ENCODE measurements at regions not wholly inside any gene's neighbourhood (a gene's known extent, or its start where the extent isn't known, plus 50 kb on each side); places are given as distances from the start of the nearest gene placed in this dataset.
"Not testable (repeated sequence)": the region's sequence is repeated elsewhere in the genome, so short reads cannot be mapped to it uniquely, and the experiment has no call there.

DNA sequence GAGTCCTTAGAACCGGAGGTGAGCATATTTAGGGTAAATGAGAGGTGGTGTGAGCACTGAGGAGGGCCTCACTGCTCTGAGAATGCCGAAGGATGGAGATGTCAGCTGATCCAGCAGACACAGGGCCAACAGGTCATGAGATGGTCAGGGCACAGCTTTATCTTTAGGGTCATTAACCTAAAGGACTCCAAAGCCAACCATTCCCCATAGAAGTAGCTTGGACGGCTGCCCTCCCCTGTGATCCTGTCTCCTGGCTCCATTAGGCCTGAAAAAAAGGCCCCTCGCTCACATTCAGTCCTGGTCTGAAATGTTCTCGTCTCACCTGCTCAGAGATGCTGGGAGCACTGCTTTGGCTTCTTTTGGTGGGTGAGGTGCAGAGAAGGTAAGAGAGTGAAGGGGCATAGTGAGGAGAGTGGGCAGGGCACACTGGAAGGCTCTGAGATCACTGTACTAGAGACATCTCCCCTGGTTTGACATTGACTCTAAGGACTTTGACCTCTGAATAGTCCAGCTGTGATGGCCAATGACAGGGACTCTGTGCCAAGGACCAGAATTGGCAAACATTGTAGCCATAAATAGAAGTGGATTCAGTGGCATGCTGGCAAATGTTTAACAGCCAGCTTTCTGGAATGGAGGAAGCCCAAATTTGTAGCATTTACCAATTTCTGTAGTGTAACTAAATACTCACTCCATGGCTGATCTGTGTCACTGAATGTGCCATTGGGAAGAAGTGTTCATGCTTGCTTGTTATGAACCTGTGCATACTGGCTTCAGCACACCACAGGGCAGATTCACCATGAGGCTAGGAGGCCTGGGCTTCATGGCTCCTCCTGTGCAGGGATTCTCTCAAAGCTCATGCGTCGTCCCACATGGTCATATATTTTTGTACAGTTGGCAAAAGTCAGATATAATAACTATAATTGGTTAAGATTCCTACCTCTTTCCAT is 76.2 kb upstream of the MRPS22 start:
- DNase-seq (ENCODE audit: low read depth in 2 of 3, low spot score in 2 of 3): no peak

DNA sequence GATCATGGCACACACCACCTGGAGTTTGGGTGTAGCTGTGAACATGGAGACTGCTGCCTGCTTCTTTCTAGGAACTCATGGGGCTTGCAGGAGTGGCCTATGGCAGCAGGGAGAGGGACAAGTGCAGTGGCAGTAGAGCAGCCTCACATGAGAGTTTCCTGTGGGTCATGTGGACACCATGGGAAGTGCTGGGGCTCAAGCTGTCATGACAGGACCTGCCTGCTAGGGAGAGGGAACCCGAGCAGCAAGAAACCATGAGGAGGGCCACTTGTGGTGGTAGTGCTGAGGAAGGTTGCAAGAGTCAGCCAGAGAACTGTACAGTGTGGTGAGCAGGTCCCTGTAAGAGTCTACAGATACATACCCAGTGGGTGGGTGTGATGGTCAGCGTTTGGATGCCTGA is 73.8 kb upstream of the MRPS22 start:
- no peak for DNase-seq (ENCODE audit: low read depth in 2 of 3, low spot score in 2 of 3)

DNA sequence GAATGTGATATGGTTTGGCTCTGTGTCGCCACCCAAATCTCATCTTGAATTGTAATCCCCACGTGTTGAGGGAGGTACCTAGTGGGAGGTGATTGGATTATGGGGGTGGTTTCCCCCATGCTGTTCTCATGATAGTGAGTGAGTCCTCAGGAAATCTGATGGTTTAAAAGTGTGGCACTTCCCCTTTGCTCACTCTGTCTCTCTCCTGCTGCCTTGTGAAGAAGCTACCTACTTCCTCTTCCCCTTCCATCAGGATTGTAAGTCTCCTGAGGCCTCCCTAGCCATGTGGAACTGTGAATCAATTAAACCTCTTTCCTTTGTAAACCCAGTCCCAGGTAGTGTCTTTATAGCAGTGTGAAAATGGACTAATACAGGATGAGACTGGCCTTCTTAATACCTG is 73.2 kb upstream of the MRPS22 start:
- DNase-seq (ENCODE audit: low read depth in 2 of 3, low spot score in 2 of 3): not testable (repeated sequence)

DNA sequence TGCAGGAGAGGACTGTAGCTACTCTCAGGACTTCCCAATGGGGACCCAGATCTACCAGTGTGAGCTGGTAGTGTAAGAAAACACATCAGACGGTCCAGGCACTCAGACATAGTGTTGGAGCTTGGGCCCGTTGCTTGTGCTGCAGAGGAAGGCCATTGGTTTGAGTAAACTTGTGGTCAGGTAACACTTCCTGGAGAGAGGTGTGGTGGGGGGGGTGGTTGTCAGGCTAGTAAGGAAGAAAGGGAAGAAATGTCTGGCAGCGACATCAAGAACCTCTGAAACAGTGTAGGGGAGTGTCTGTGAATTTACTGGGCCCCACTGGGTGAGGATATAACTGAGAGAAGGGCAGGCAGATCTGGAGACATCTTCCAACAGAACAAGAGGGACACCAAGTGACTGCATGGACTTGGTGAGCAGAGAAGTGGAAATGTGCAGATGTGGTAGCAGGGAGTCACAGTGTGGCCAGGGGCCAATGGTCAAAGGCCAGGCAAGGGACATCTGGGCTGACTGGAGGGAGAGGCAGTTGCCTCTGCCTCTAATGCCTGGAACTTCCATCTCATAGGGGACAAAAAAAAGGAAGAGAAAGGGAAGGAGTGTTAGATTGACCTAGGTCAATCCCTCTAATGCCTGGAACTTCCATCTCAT is 63.7 kb upstream of the MRPS22 start:
- no peak for DNase-seq (ENCODE audit: low read depth in 2 of 3, low spot score in 2 of 3)

DNA sequence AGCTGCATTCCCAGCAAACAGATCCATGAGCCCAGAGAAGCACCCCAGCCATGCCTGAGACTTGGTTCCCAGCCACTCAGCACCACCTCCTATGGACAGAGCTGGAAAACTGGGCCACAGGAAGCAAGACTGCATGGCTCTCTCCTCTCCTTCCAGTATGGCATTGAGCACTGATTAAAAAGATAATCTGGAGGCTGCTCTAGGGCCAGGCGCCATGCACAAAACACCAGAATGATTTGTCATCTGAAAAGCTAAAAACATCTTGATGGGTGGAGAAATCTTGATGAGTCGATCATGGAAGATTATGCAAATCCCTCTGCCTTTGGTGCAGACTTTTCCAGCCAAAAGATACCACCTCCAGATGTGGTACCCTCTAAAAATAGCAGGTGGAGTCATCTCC is 62.7 kb upstream of the MRPS22 start:
- no peak for DNase-seq (ENCODE audit: low read depth in 2 of 3, low spot score in 2 of 3)

DNA sequence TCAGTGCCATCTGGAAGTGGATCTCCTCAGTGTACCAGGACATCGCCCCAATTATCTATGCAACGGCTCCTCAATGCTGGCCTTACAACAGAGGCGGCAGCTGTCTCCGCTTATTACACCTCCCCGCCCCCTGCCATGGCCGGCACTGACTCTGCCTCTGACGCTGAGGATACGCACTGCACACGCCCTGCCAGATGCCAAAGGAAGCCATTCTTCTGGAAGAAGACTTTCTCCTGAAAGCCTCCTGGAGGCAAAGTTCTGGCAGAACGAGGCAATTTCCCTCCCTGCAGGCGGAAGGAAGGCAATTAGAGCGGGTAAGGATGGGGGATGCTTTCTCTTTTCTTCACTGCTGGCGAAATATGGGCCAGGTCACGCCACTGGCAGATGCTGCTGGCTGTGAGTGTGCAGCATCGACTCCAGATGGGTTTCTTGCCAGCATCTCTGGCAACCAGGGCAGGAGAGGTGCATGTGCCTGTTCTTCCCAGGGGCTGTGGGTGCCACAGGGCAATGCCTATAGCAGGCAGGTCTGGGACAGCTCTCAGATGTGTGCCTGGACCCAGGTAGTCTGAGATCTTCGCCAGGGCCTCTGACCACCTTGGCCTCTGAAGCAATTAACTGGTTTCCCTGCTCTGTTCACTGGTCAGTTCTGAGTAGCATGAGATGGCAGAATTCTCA is 62.2 kb upstream of the MRPS22 start:
- DNase-seq (ENCODE audit: low read depth in 2 of 3, low spot score in 2 of 3): no peak

DNA sequence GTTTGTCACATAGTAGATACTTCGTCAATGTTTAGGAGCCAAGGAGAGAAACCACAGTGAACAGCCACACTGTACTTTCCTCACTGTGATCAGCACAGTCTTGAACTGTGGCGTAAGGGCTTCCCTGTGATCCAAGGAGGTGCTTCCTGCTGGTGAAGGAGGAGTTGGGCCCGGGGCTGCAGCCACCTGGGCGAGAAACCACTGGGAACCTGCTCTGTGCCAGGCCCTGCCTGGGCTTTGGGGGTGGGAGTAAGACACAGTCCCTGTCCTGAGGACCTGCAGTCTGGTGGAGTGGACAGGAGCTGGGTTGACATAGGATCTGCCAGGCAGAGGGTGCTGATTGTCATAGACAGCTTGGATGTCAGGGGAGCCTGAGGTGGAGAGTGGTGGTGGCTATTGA is 60.5 kb upstream of the MRPS22 start:
- DNase-seq (ENCODE audit: low read depth in 2 of 3, low spot score in 2 of 3): no peak

DNA sequence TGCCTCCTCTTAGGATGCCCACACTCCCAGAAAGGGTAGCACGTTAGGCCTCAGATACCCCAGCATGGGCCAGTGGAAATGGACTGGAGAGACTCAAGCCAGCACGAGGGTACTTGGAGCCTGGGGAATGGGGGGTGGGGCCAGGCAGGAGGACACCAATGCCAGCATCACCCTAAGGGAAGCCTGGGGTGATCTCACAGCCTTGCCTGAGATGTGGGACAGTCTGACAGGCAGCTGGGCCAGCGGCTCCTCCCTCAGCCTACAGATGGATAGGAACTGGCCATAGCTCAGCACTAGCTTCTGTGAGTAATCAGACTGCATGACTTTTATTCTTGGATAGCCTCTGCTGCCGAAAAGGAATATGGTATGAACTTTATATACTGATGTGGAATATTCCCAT is 59.6 kb upstream of the MRPS22 start:
- DNase-seq (ENCODE audit: low read depth in 2 of 3, low spot score in 2 of 3): no peak

DNA sequence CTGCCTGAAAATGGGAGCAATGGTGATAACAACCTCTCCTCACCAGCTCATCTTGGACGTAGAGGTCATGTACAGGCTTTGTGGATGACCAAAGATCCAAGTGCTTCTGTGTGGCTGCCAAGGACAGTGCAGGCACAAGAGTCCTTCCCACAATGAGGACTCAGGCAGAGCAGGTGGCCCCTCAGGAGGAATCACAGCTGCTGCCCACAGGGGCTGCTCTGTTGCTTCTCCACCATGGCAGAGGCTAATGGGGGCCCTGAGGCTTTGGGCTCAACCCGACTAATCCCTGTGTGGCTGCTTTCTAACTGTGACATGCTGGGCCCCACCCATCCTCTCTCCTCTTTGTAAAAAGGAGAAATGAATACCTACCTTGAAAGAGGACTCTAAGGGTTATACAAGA is 58.1 kb upstream of the MRPS22 start:
- no peak for DNase-seq (ENCODE audit: low read depth in 2 of 3, low spot score in 2 of 3)

DNA sequence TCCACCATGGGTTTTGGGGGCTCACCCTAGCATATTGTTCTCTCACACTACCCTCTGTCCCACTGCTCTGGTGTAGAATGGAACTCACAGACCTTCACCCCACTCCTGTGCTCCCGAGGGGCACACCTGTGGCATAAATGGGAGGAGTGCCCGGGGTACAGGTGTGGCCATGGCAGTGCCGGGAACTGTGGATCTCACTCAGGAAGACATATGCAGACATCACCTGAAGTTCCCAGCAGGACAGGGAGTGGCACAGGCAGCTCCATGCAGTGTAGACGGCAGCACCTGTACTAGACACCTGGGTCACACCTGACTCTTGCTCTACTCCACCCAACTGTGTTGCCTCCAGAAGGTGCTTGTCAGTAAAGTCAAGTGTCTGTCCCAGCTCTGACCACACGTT is 57.6 kb upstream of the MRPS22 start:
- DNase-seq (ENCODE audit: low read depth in 2 of 3, low spot score in 2 of 3): no peak

DNA sequence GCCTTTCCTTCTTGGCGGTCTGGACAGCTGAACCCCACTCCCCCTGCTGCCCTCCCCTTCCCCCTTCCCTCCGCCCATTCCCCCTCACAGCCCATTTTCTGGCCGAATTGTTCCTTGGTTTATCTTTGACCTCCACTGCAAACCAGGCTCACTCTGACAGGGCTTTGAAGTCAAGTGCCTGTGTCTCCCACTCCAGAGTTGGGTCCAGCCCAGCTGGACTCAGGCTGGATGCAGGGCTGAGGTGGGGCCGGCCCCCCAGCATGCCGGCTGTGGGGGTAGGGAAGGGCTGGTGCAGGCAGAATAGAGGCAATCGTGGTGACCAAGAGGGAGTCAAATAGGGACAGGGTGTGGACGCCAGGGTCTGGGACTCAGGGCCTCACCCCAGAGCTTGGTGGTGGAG is 57.0 kb upstream of the MRPS22 start:
- DNase-seq (ENCODE audit: low read depth in 2 of 3, low spot score in 2 of 3): no peak

DNA sequence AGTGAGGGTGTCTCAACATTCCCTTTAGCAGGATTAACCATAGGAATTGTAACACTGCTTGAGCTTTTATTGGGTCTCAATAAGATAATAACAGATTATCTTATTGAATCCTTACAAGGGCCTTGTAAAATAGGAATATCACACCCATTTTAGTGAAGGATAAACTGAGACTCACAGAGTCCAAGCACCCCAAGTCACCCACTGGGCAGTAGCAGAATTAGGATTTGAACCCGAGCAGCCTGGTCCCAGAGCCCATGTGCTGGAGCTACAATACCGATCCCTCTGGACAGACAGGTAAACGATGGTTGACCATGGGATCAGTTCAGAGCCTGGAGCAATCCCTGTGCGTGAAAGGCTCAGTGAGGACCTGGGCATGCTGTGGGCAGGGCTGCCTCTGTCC is 56.3 kb upstream of the MRPS22 start:
- no peak for DNase-seq (ENCODE audit: low read depth in 2 of 3, low spot score in 2 of 3)

DNA sequence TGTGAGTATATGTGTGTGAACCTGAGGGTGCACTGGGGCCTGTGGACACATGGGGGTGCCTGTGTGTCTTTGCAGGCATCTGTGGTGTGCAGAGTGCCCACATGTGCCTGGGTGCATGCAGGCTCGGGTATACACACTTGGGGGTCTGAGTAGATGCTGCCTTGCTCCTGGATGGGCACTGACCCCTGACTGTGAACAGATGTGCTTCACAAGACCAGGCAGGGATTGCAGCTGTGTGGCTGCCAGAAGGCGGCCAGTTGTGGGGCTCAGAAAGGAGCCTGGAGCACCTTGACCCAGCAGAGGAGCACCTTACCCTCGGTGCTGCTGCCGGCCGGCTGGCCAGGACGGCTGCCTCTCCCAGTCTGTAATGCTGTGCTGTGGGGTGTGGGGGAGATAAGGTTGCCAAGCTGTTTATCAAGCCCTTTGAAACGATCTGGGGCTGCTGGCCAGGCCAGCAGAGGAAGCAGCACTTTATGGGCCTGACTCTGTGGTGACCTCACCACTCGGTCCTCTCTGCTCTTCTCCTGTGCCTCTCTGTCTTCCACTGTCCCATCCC is 55.5 kb upstream of the MRPS22 start:
- DNase-seq (ENCODE audit: low read depth in 2 of 3, low spot score in 2 of 3): no peak

DNA sequence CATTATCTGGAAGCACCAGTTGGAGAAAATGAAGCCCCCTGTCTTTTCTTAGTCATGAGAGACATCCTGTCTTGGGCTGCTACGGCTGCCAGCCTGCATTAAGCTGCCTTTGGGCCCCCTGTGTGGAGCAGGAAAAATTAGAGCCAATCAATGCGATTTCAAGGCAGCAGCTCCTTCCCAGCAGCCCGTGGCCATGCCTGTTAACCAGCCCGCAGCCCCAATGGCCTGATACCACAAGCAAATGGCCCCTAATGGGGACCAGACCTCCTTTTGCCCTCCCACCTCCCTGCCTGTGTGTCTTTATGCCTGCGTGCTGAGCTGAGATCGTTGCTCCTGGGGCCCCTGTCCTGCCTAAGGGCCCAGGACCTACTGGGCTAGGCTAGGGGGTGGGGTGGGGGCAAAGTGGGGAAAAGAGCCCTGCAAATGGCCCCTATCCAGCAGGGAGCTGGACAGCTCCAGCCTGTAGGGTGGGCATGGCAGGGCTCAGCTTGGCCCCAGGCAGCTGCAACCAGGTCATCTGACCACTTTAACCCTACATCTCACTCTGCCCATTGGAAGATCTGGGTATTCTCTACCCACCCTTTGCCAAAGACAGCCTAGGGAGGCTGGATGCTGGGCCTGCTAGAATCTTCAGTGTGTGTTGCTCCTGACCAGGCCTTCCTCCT is 53.8 kb upstream of the MRPS22 start:
- no peak for DNase-seq (ENCODE audit: low read depth in 2 of 3, low spot score in 2 of 3)

DNA sequence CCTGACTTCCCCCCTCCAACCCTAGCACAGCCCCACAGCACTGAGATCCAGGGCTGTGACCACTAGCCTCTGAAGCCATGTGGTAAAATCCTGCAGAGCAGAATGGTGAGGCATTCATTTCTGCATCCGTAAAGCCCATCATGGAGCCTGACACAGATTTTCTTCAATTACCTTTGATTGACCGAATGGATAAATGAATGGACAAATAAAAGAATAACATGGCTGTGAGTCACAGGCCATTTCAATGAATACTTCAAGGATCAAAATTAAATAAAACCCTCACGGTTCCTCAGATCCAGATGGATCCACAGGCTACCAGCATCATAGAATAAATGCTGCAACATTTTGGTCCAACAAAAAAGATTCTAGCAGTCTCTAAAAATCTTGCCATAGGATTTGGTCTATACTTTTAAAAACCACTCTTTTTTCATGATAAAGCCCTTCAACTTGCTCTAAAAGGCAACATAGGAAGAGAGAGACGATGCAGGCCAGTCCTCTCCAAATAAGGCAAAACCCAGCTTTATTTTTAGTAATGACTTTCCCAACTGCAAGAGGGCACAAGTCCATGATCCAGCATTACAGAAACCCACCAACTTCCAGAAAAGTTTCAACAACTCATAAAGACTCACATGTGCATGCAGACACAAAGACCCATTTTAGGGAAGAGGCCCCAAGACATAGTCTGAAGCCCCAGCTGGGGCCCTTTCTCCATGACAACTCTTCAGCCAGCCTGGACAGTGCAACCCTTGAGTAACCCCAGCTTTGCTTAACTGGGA is 52.4 kb upstream of the MRPS22 start:
- DNase-seq (ENCODE audit: low read depth in 2 of 3, low spot score in 2 of 3): no peak

DNA sequence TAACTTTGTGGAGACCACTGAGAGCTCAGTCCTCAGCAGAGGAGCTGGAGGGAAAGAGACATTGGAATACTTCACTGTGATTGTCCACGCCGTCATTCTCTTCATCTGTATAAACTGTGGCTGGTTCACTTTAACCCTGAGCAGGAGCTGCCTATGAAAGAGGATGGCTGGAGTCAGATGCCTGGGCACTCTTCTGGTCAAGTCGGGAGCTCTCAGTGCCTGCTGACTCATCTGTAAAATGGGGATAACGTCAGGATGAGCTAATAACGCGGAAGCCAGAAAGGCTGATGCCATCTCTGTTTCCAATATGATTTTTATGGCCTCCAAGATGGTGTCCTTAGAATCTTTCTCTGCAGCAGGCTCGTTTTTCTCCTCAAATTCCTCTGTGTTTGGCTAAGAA is 51.6 kb upstream of the MRPS22 start:
- no peak for DNase-seq (ENCODE audit: low read depth in 2 of 3, low spot score in 2 of 3)

DNA sequence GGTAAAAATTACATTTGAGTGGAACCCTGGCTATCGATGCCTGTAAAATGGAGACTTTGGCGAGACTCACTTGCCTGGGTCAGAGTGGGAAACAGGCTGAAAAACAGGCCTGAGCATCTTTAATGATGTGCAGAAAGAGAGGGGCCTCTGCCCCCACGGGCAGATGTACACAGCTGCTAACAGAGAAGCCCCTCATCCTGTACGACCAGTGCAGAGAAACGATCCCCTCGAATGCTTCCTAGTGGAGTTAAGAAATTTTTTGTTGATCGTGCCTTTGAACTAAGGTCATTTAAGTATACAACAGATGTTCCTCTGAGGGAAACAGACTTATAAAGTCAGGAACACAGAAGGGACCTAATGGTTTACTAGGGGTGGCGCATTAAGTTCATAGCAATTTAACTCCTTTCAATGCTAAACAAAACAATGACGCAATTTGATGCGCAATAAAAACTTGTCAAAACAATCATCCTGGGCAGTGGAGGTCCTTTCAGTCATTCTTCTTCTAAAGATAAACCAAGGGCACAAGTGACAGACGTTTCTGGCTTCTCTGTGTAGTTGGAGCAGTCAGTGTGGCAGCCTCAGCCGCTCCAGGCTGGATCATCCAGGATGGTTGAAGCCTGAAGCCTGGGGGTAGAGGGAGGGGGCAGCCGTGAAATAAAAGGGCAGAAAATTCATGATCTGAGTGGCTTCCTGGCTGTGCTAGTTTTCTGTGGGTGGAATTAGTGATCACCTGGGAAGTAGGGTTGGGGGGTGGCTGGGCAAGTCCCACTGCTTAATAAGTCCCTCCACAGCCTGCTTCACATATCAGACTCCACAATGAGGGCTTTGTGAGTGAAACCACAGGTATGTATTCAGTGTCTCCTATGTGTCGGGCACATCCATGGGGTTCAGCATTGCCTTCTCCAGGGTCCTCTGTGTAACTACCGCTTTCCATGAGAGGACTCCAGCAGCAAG is 50.8 kb upstream of the MRPS22 start:
- DNase-seq (ENCODE audit: low read depth in 2 of 3, low spot score in 2 of 3): no peak

DNA sequence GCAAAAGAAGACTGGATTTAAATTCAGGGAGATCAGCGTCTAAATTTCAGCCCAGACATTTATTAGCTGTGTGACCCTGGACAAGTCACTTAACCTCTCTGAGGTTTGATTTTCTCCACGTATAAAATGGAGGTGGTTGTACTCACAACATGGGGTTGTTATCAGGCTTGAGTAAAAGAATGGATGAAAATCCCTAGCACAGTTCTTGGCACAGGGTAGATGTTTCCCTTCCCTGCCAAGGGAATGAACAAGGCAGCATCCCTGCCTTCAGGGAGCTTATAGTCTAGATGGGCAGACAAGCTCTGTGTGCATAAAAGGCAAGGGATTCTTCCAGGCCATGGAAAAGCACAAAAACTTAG is 50.2 kb upstream of the MRPS22 start:
- no peak for DNase-seq (ENCODE audit: low read depth in 2 of 3, low spot score in 2 of 3)
